ENCODE measurements at regions not wholly inside any gene's neighbourhood (a gene's known extent, or its start where the extent isn't known, plus 50 kb on each side); places are given as distances from the start of the nearest gene placed in this dataset.

DNA sequence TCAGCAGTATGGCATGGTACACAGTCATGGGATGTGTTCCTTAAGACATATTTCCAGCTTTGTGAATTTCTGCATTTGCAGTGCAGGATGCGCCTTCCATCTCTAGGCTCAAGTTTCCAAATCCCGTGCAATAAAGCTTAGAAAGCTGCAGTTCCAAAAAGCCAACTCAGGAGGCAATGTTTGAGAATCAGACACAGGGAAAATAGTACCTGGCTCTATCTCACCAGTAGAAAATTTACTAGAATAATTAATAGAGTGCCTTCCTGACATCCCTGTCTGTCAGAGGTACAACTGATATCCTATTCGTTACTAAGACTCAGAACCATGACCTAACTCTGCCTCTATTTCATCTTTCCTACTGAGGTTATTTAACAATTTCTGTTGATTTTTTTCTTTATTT is 1333.0 kb downstream of the PCDH19 start:
- TF ChIP-seq, protein P1, sequence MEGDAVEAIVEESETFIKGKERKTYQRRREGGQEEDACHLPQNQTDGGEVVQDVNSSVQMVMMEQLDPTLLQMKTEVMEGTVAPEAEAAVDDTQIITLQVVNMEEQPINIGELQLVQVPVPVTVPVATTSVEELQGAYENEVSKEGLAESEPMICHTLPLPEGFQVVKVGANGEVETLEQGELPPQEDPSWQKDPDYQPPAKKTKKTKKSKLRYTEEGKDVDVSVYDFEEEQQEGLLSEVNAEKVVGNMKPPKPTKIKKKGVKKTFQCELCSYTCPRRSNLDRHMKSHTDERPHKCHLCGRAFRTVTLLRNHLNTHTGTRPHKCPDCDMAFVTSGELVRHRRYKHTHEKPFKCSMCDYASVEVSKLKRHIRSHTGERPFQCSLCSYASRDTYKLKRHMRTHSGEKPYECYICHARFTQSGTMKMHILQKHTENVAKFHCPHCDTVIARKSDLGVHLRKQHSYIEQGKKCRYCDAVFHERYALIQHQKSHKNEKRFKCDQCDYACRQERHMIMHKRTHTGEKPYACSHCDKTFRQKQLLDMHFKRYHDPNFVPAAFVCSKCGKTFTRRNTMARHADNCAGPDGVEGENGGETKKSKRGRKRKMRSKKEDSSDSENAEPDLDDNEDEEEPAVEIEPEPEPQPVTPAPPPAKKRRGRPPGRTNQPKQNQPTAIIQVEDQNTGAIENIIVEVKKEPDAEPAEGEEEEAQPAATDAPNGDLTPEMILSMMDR (IDR thresholded peaks at IDR 0.05) = no peak
- no peak for TF ChIP-seq POLR2A (IDR thresholded peaks at IDR 0.05)

Measured in adrenal gland (tissue), 5 donors.